B cell (primary cell): ENCODE measurements at regions not wholly inside any gene's neighbourhood (a gene's known extent, or its start where the extent isn't known, plus 50 kb on each side); places are given as distances from the start of the nearest gene placed in this dataset.

Source experiments
- ATAC-seq: fragments of 200-7000 bp; cut with Tn5 transposase; one replicate; pipeline ENCODE4 v1.10.0; 2021; ENCODE audit warnings: low read depth, mild to moderate bottlenecking, moderate number of reproducible peaks, moderate library complexity
- CTCF ChIA-PET: fragments of 350-600 bp; sonication (Branson Sonifier 250); formaldehyde crosslinking; loops from one replicate; lab custom pipeline; 2021; ENCODE audit warnings: antibody characterized with exemption, inconsistent platforms; lab: Charles Lee
- POLR2A ChIA-PET: fragments of 350-600 bp; sonication (Branson Sonifier 250); formaldehyde crosslinking; loops from one replicate; lab custom pipeline; 2021; ENCODE audit warnings: antibody characterized with exemption; lab: Charles Lee
- DNase-seq: peaks from one replicate; pipeline ENCODE4 v3.0.0; 2013
- H2AFZ ChIP-seq: 2 replicates; pipeline ENCODE4 v1.6.1; 2012; ENCODE audit warnings: mild to moderate bottlenecking, low read depth, low read length; ENCODE audit not compliant: insufficient read depth, poor library complexity, severe bottlenecking
- H3K27ac ChIP-seq, 2 donors: 1 replicate in 1 of 2; 2 replicates in 1 of 2; pipeline ENCODE4 v1.5.1; 2012 to 2013; ENCODE audit warnings: low read length in 2 of 2, mild to moderate bottlenecking in 2 of 2, moderate library complexity in 1 of 2
- H3K27me3 ChIP-seq, 4 experiments: fragments of 200-600 bp in 1 of 4; sonication (generic) in 1 of 4; replicated peaks in 1 of 4; 1 replicate in 2 of 4; 2 replicates in 2 of 4; pipeline versions ENCODE4 v1.6.1 to v1.7.0; 2013 to 2016; ENCODE audit warnings: low read length in 3 of 4, mild to moderate bottlenecking in 2 of 4, mixed read lengths in 1 of 4, moderate library complexity in 1 of 4; ENCODE audit not compliant: insufficient read depth in 4 of 4, control insufficient read depth in 3 of 4; ENCODE audit errors: control extremely low read depth in 1 of 4
- H3K36me3 ChIP-seq, 2 experiments: replicated peaks in 1 of 2; 1 replicate in 1 of 2; 2 replicates in 1 of 2; pipeline versions ENCODE4 v1.6.1 to v1.7.1; 2013; ENCODE audit warnings: low read length in 1 of 2; ENCODE audit not compliant: insufficient read depth in 2 of 2, control insufficient read depth in 1 of 2; ENCODE audit errors: control extremely low read depth in 1 of 2, extremely low read depth in 1 of 2
- H3K4me1 ChIP-seq, 2 donors: fragments of 200-600 bp in 1 of 2; sonication (generic) in 1 of 2; 1 replicate in 1 of 2; 2 replicates in 1 of 2; pipeline versions ENCODE4 v1.5.1 to v1.6.1; 2013 to 2017; ENCODE audit warnings: low read length in 2 of 2; ENCODE audit not compliant: control insufficient read depth in 2 of 2, insufficient read depth in 2 of 2
- H3K4me2 ChIP-seq: replicated peaks from 2 replicates; pipeline ENCODE3; 2012; ENCODE audit warnings: mild to moderate bottlenecking, low read depth, low read length; ENCODE audit not compliant: poor library complexity, severe bottlenecking
- H3K4me3 ChIP-seq, 5 experiments: fragments of 200-600 bp in 1 of 5; sonication (generic) in 1 of 5; 1 replicate in 3 of 5; 2 replicates in 2 of 5; pipeline versions ENCODE4 v1.5.1 to v1.7.0; 2011 to 2016; ENCODE audit warnings: low read length in 4 of 5, mild to moderate bottlenecking in 4 of 5, low read depth in 2 of 5, control low read depth in 1 of 5, moderate library complexity in 1 of 5; ENCODE audit not compliant: insufficient read depth in 1 of 5; ENCODE audit errors: control extremely low read depth in 1 of 5, extremely low read depth in 1 of 5
- H3K79me2 ChIP-seq: fragments of 200-600 bp; sonication (generic); one replicate; pipeline ENCODE4 v1.6.0; 2016; ENCODE audit warnings: low read length; ENCODE audit not compliant: control insufficient read depth, insufficient read depth
- H3K9ac ChIP-seq: fragments of 200-600 bp; sonication (generic); 2 replicates; pipeline ENCODE4 v1.6.1; 2017; ENCODE audit warnings: mild to moderate bottlenecking, low read length, moderate library complexity
- H3K9me3 ChIP-seq, 3 donors: one replicate each; pipeline versions ENCODE4 v1.6.1 to v1.7.1; 2013; ENCODE audit warnings: low read length in 2 of 3; ENCODE audit not compliant: control insufficient read depth in 2 of 3, insufficient read depth in 1 of 3; ENCODE audit errors: control extremely low read depth in 1 of 3
- H4K20me1 ChIP-seq: 2 replicates; pipeline ENCODE4 v1.6.0; 2012; ENCODE audit warnings: mild to moderate bottlenecking, low read length; ENCODE audit not compliant: insufficient read depth, control insufficient read depth, poor library complexity, severe bottlenecking
- H3K27ac Mint-ChIP-seq: one replicate; pipeline ENCODE4 v1.8.0; 2021; ENCODE audit warnings: mixed read lengths
- H3K27me3 Mint-ChIP-seq: one replicate; pipeline ENCODE4 v1.8.0; 2021; ENCODE audit warnings: mixed read lengths
- H3K4me1 Mint-ChIP-seq: one replicate; pipeline ENCODE4 v1.8.0; 2021; ENCODE audit warnings: mixed read lengths
- H3K4me3 Mint-ChIP-seq: one replicate; pipeline ENCODE4 v1.8.0; 2021; ENCODE audit warnings: mixed read lengths
- H3K9me3 Mint-ChIP-seq: one replicate; pipeline ENCODE4 v1.8.0; 2022; ENCODE audit warnings: mixed read lengths; ENCODE audit not compliant: insufficient read depth
- CTCF ChIP-seq: fragments of 200-600 bp; IDR thresholded peaks from one replicate; pipeline ENCODE4 v1.8.0; 2022; ENCODE audit warnings: antibody characterized with exemption, mild to moderate bottlenecking
- EZH2 ChIP-seq: IDR thresholded peaks from 2 replicates; pipeline ENCODE4 v1.6.1; 2012; ENCODE audit warnings: borderline replicate concordance, low read depth, mild to moderate bottlenecking, moderate library complexity, low read length; ENCODE audit not compliant: insufficient read depth, poor library complexity, severe bottlenecking
- WGBS: methylation state at CpG from one replicate; pipeline ENCODE4 v1.1.5; 2013; ENCODE audit warnings: missing lambda C conversion rate; ENCODE audit not compliant: insufficient coverage; 5-methylcytosine and 5-hydroxymethylcytosine counted together
- intact Hi-C: fragments of 100-400 bp; cut with micrococcal nuclease; formaldehyde crosslinking; loops from one replicate; pipeline ENCODE4 v1.10.0; 2022

GRCh38 chr3:40725031-40725430 is 200.3 kb downstream of the ZNF621 start:
- ChIA-PET CTCF (interaction anchor here (1.3 kb wide), 1 partner anchor 139 kb away, joined by 4 read pairs; no protein-coding TSS in a partner anchor), POLR2A (no interaction called here)
- H4K20me1 ChIP-seq, result no peaks in the 10 kb centered on the region

GRCh38 chr3:40731445-40731844 is 206.7 kb downstream of the ZNF621 start:
- Mint-ChIP-seq H3K4me1 (no peaks in the 10 kb centered on the region), H3K4me3 (no peak overlapping the region), H3K9me3 (peaks cover 16% of the 10 kb centered on the region), H3K27me3 (peaks cover 5% of the 10 kb centered on the region), H3K27ac (no peak overlapping the region)
- POLR2A ChIA-PET, result no interaction called here
- Histone ChIP-seq H3K4me3 (no peak overlapping the region), H3K36me3 (no peaks in the 10 kb centered on the region), H4K20me1 (no peaks in the 10 kb centered on the region), H3K9ac (no peak overlapping the region), H3K27ac (no peak overlapping the region), H3K79me2 (no peaks in the 10 kb centered on the region), H3K4me1 (no peaks in the 10 kb centered on the region), H3K27me3 (no peaks in the 10 kb centered on the region), H3K9me3 (peaks cover 6 to 18% (median 8%) of the 10 kb centered on the region in 3 donors), H3K4me2 (no peak overlapping the region), H2AFZ (no peak overlapping the region)
- intact Hi-C loops, result no loop called here
- DNase-seq (no peak), ATAC-seq (no peak)
- 82% methylated on average over 1 of the region's 1 CpG for WGBS
- CTCF ChIA-PET, result interaction anchor here (0.6 kb wide), 1 partner anchor 189 kb away, joined by 3 read pairs; no protein-coding TSS in a partner anchor
- TF ChIP-seq CTCF, result no peak
- no peak for TF ChIP-seq EZH2

More at GRCh38 chr3:40725031-40725430, 200.3 kb downstream of the ZNF621 start:
- H3K9me3 ChIP-seq, result peaks cover 0 to 9% (median 2%) of the 10 kb centered on the region in 3 donors
- TF ChIP-seq EZH2, result no peak
- no peak for TF ChIP-seq CTCF
- H3K27me3 ChIP-seq, result no peaks in the 10 kb centered on the region
- no peak overlapping the region for H3K4me3 Mint-ChIP-seq
- no peak overlapping the region for H3K27ac Mint-ChIP-seq
- H2AFZ ChIP-seq, result no peak overlapping the region
- no peaks in the 10 kb centered on the region for H3K27me3 Mint-ChIP-seq
- H3K9ac ChIP-seq, result no peak overlapping the region
- no peaks in the 10 kb centered on the region for H3K36me3 ChIP-seq
- H3K4me3 ChIP-seq, result no peak overlapping the region
- H3K4me1 Mint-ChIP-seq, result peaks cover 2% of the 10 kb centered on the region
- no peak overlapping the region for H3K27ac ChIP-seq
- ATAC-seq (no peak), DNase-seq (no peak)
- H3K9me3 Mint-ChIP-seq, result peaks cover 9% of the 10 kb centered on the region
- no peaks in the 10 kb centered on the region for H3K4me1 ChIP-seq
- no peak overlapping the region for H3K4me2 ChIP-seq
- intact Hi-C loops, result no loop called here
- no peaks in the 10 kb centered on the region for H3K79me2 ChIP-seq
